Bronchial epithelial cell (primary cell): ENCODE measurements at regions not wholly inside any gene's neighbourhood (a gene's known extent, or its start where the extent isn't known, plus 50 kb on each side); places are given as distances from the start of the nearest gene placed in this dataset.

ENCODE experiments used
- DNase-seq: peaks from one replicate; pipeline ENCODE4 v3.0.0-alpha.2; 2010; ENCODE audit warnings: low read depth
- FAIRE-seq: peaks from 2 replicates; lab custom pipeline; 2011; peaks lifted over from hg19 to GRCh38; lab: Jason Lieb, UNC
- H3K27me3 ChIP-seq: 2 replicates; pipeline ENCODE4 v1.5.1; 2011; ENCODE audit warnings: low read length; ENCODE audit not compliant: control insufficient read depth, insufficient read depth
- H3K36me3 ChIP-seq: 2 replicates; pipeline ENCODE4 v1.5.1; 2011; ENCODE audit warnings: low read length; ENCODE audit not compliant: control insufficient read depth, insufficient read depth
- H3K4me3 ChIP-seq: 2 replicates; pipeline ENCODE4 v1.5.1; 2011; ENCODE audit warnings: mild to moderate bottlenecking, low read depth, low read length, control low read depth
- CTCF ChIP-seq: IDR thresholded peaks from 2 replicates; pipeline ENCODE4 v1.5.1; 2011; ENCODE audit warnings: mild to moderate bottlenecking, moderate library complexity, low read length, control low read depth, inconsistent platforms; ENCODE audit not compliant: insufficient read depth, severe bottlenecking

- FAIRE-seq (no peak), DNase-seq (no peak)
- TF ChIP-seq CTCF: no peak
- Histone ChIP-seq H3K36me3 (no peaks in the 10 kb centered on the region), H3K27me3 (no peaks in the 10 kb centered on the region), H3K4me3 (no peak overlapping the region)
These were observed 454.2 kb downstream of the GABRB3 start for GRCh38 chr15:26318689-26319088.

GRCh38 chr15:26314577-26314976, 451.4 kb upstream of the ATP10A start:
- no peak overlapping the region for H3K4me3 ChIP-seq
- H3K27me3 ChIP-seq: no peaks in the 10 kb centered on the region
- TF ChIP-seq CTCF: no peak
- no peak for DNase-seq
- H3K36me3 ChIP-seq: no peaks in the 10 kb centered on the region
- no peak for FAIRE-seq

GRCh38 chr15:26311710-26312236, 448.6 kb upstream of the ATP10A start:
- TF ChIP-seq CTCF: no peak
- Histone ChIP-seq H3K4me3 (no peak overlapping the region), H3K27me3 (no peaks in the 10 kb centered on the region), H3K36me3 (no peaks in the 10 kb centered on the region)
- no peak for DNase-seq
- no peak for FAIRE-seq

- Histone ChIP-seq H3K27me3 (no peaks in the 10 kb centered on the region), H3K36me3 (no peaks in the 10 kb centered on the region), H3K4me3 (no peak overlapping the region)
- DNase-seq (no peak), FAIRE-seq (no peak)
- no peak for TF ChIP-seq CTCF
These were observed 435.6 kb upstream of the ATP10A start for GRCh38 chr15:26298659-26299170.

- no peak for TF ChIP-seq CTCF
- Histone ChIP-seq H3K4me3 (no peak overlapping the region), H3K27me3 (no peaks in the 10 kb centered on the region), H3K36me3 (no peaks in the 10 kb centered on the region)
- DNase-seq: no peak
- no peak for FAIRE-seq
These were observed 435.0 kb upstream of the ATP10A start for GRCh38 chr15:26298010-26298658.
